ENCODE measurements at regions not wholly inside any gene's neighbourhood (a gene's known extent, or its start where the extent isn't known, plus 50 kb on each side); places are given as distances from the start of the nearest gene placed in this dataset.

- TF ChIP-seq POLR2AphosphoS5 (IDR thresholded peaks at IDR 0.05) (no peak), CTCF (IDR thresholded peaks at IDR 0.05) (no peak)
Observed at GRCh38 chr4:161148051-161148450, 1015.7 kb downstream of the FSTL5 start.

Measured in stomach (tissue), 4 donors.